Colonic mucosa (tissue), 4 donors: ENCODE measurements at regions not wholly inside any gene's neighbourhood (a gene's known extent, or its start where the extent isn't known, plus 50 kb on each side); places are given as distances from the start of the nearest gene placed in this dataset.
A peak's percentile ranks its signal among the peaks of the same experiment; 100 is the strongest.

Experiments used
- DNase-seq: peaks from one replicate; pipeline ENCODE4 v3.0.0-alpha.2; 2020
- H3K27ac ChIP-seq: fragments of 200-600 bp; one replicate; pipeline ENCODE4 v1.8.0; 2021
- H3K27me3 ChIP-seq: fragments of 200-600 bp; one replicate; pipeline ENCODE4 v1.8.0; 2021
- H3K36me3 ChIP-seq: fragments of 200-600 bp; one replicate; pipeline ENCODE4 v1.8.0; 2021
- H3K4me1 ChIP-seq: fragments of 200-600 bp; one replicate; pipeline ENCODE4 v1.8.0; 2021; ENCODE audit warnings: mild to moderate bottlenecking
- H3K4me3 ChIP-seq: fragments of 200-600 bp; one replicate; pipeline ENCODE4 v1.8.0; 2021
- H3K9ac ChIP-seq, 2 donors: one replicate each; pipeline ENCODE4 v1.7.0; 2013; ENCODE audit warnings: control low read depth in 2 of 2, low read depth in 2 of 2, low read length in 2 of 2
- H3K9me3 ChIP-seq: fragments of 200-600 bp; one replicate; pipeline ENCODE4 v1.8.0; 2021
- intact Hi-C: fragments of 100-400 bp; cut with DNase I; formaldehyde crosslinking; loops from one replicate; pipeline ENCODE4 v1.14.1; 2022
- TF ChIP-seq, protein P1 (sequence below): fragments of 200-600 bp; IDR thresholded peaks from one replicate; pipeline ENCODE4 v1.8.0; 2022; ENCODE audit warnings: antibody characterized with exemption, mild to moderate bottlenecking
- donor health status: healthy.
- donor health status: DM: no; HTN: no; CAD: no.
- donor health status: DM: no; HTN: no; CAD: no.

DNA sequence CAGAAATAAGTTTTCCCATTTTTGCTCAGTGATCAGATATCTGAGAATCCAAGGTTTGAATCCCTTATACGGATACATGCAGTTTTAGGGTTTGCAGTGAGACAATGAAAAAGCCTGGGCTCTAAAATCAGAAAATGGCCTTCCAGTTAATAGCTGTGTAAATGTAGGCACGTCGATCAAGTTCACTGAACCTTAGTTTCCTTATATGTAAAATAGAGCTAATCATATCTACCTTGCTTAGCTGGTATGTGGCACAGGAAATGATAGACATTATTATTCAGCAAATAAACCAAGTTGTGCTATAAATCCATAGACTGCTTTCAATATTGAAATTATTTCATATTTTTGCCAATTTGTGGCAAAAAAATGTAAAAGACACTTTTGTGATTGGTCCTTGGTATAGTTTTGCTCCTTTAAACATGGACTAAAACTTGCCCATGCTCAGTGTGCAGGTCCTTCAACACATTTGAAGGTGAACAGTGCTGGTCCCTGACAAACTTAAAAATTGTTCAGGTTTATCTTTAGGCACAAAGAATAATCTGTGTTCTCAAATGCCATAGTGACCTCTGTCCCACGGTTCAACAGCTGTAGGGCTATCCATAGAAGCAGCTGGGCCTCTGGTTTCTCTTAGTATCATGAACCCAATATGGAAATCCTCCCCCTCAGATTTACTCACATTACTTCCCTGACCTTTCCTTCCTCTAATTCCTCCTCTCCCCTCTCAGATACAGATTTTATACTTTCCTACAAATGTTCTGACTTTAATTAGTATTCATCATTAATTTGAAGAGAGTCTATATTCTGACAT lies 51.0 kb downstream of the CCDC54 start:
- Histone ChIP-seq H3K9ac (no peak overlapping the region), H3K4me1 (no peaks in the 10 kb centered on the region), H3K27ac (no peak overlapping the region), H3K4me3 (no peak overlapping the region), H3K27me3 (no peaks in the 10 kb centered on the region), H3K9me3 (no peaks in the 10 kb centered on the region), H3K36me3 (no peaks in the 10 kb centered on the region)
- TF ChIP-seq, protein P1, sequence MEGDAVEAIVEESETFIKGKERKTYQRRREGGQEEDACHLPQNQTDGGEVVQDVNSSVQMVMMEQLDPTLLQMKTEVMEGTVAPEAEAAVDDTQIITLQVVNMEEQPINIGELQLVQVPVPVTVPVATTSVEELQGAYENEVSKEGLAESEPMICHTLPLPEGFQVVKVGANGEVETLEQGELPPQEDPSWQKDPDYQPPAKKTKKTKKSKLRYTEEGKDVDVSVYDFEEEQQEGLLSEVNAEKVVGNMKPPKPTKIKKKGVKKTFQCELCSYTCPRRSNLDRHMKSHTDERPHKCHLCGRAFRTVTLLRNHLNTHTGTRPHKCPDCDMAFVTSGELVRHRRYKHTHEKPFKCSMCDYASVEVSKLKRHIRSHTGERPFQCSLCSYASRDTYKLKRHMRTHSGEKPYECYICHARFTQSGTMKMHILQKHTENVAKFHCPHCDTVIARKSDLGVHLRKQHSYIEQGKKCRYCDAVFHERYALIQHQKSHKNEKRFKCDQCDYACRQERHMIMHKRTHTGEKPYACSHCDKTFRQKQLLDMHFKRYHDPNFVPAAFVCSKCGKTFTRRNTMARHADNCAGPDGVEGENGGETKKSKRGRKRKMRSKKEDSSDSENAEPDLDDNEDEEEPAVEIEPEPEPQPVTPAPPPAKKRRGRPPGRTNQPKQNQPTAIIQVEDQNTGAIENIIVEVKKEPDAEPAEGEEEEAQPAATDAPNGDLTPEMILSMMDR = no peak
- intact Hi-C loops = loop anchor here (5.0 kb wide), 1 partner anchor 156 kb away; no protein-coding TSS in a partner anchor
- DNase-seq = no peak

DNA sequence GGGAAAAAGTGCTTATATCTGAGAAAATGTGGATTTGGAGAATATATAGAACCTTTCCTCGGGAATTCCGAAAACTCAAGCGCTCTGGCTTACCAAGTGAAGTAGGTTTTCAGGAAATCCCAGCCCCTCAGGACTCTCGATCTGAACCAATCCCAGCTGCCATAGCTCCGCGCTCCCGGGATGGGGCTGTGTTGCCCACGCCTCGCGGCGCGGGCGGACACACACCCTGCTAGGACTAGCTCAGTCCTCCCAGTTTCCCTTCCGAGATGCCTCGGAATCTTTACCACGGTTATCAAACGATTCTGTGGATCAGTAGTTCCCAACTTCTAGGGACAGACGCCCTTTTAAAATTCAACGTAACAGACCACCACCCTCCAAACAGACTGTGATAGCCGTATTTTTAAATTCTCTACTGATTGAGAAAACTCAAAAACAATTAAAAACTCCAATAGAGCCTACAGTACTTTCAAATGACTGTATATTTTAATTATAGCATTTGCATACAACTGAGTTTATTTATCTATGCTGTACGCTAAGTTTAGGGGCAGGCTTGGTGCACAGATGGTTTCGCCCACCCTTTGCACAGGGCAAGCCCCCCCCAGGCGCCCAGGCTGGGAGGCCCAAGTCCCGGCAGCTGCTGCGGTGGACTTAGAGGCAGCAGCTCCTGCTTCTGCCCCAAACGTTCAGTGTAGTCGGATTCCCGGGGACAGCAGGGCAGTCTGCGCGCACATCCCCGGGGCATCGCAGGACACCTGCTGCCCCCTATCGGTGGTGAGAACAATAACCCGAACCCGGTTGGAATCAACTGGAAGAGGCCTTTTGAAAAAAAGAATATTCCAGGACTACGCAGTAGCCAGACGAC lies 52.3 kb downstream of the CCDC54 start:
- intact Hi-C loops = loop anchor here (2.0 to 5.0 kb wide), 2 partner anchors 93 to 157 kb away; partner anchors contain the start of gene BBX
- TF ChIP-seq, protein P1 = peak; percentile 82
- DNase-seq = peak; percentile 70
- Histone ChIP-seq H3K4me3 (peak overlapping the region; percentile 14), H3K9ac (peak overlapping the region in 1 of 2 donors; percentile 59), H3K9me3 (no peaks in the 10 kb centered on the region), H3K27ac (peak overlapping the region; percentile 10), H3K36me3 (no peaks in the 10 kb centered on the region), H3K27me3 (no peaks in the 10 kb centered on the region), H3K4me1 (no peaks in the 10 kb centered on the region)

DNA sequence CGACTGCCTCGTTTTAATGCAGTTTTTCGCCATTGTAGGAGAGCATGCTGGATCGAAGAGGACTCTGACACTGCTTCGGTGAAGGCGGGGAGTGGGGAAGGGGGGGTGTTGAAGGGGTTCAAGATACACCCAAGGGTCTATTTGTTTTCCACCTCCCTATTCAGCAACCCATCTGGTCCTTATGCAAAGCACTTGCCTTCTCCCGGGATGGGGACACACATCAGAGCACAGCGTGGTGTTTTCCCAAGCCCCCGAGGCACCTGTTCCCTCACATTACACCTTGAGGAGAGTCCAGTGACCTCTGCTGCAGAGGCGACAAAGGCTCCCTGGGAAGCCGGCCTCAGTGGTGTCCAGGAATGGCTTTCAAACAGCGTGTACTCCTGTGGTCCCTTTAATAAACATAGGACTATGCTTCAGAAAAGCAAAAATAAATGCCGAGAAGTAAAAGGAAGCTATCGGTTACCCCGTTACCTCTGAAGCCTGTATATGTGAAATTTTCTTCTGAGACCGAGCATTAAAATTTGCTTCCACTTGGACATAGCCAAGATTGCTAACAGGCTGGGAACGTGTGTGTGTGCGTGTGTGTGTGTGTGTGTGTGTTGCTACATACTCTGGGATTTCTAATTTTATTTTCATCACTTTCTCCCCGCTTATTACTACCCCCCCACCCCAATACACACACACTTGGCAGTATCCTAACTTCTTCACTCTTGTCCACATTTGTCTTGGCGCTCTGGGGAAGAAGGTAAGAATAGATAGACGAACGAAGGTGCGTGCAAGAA lies 53.2 kb downstream of the CCDC54 start:
- Histone ChIP-seq H3K27me3 (no peaks in the 10 kb centered on the region), H3K27ac (peak overlapping the region; percentile 95), H3K4me3 (peak overlapping the region; percentile 79), H3K9me3 (no peaks in the 10 kb centered on the region), H3K4me1 (no peaks in the 10 kb centered on the region), H3K9ac (peak overlapping the region; percentile 67 to 87), H3K36me3 (no peaks in the 10 kb centered on the region)
- peak; percentile 29 for DNase-seq
- intact Hi-C loops = loop anchor here (2.0 kb wide), 1 partner anchor 92 kb away; the partner anchor contains the start of gene BBX
- TF ChIP-seq, protein P1 = no peak

DNA sequence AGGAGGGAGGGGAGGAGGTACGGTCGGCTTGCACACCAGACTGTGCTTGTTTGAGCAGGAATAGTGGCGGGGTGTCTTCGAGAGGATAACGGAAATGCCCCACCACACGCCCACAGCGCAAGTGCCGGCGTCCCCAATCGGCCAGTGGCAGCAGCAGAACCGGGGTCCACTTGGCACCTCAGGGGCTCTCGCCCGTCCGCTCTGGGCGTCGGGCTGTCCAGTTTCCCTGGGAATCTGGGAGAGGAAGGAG lies 53.7 kb downstream of the CCDC54 start:
- TF ChIP-seq, protein P1 = no peak
- peak overlapping the region; percentile 67 to 87 for H3K9ac ChIP-seq
- H3K36me3 ChIP-seq = no peaks in the 10 kb centered on the region
- H3K9me3 ChIP-seq = no peaks in the 10 kb centered on the region
- peak overlapping the region; percentile 79 for H3K4me3 ChIP-seq
- intact Hi-C loops = loop anchor here (2.0 kb wide), 1 partner anchor 92 kb away; the partner anchor contains the start of gene BBX
- no peaks in the 10 kb centered on the region for H3K27me3 ChIP-seq
- peak overlapping the region; percentile 95 for H3K27ac ChIP-seq
- H3K4me1 ChIP-seq = no peaks in the 10 kb centered on the region
- DNase-seq = no peak
